Rectal smooth muscle tissue (tissue), 1 donor: ENCODE measurements at regions not wholly inside any gene's neighbourhood (a gene's known extent, or its start where the extent isn't known, plus 50 kb on each side); places are given as distances from the start of the nearest gene placed in this dataset.
"Not testable (repeated sequence)": the region's sequence is repeated elsewhere in the genome, so short reads cannot be mapped to it uniquely, and the experiment has no call there.

Experiments used
- H3K27ac ChIP-seq: one replicate; pipeline ENCODE4 v1.7.0; 2013; ENCODE audit warnings: low read depth, low read length, inconsistent platforms
- H3K27me3 ChIP-seq: one replicate; pipeline ENCODE4 v1.7.0; 2013; ENCODE audit warnings: low read length; ENCODE audit not compliant: control insufficient read depth, insufficient read depth
- H3K36me3 ChIP-seq: one replicate; pipeline ENCODE4 v1.7.0; 2013; ENCODE audit warnings: low read length; ENCODE audit not compliant: control insufficient read depth, insufficient read depth
- H3K4me1 ChIP-seq: one replicate; pipeline ENCODE4 v1.7.0; 2013; ENCODE audit warnings: low read length; ENCODE audit not compliant: control insufficient read depth, insufficient read depth
- H3K4me3 ChIP-seq: one replicate; pipeline ENCODE4 v1.7.0; 2013; ENCODE audit warnings: low read length
- H3K9ac ChIP-seq: one replicate; pipeline ENCODE4 v1.7.0; 2013; ENCODE audit warnings: low read length

DNA sequence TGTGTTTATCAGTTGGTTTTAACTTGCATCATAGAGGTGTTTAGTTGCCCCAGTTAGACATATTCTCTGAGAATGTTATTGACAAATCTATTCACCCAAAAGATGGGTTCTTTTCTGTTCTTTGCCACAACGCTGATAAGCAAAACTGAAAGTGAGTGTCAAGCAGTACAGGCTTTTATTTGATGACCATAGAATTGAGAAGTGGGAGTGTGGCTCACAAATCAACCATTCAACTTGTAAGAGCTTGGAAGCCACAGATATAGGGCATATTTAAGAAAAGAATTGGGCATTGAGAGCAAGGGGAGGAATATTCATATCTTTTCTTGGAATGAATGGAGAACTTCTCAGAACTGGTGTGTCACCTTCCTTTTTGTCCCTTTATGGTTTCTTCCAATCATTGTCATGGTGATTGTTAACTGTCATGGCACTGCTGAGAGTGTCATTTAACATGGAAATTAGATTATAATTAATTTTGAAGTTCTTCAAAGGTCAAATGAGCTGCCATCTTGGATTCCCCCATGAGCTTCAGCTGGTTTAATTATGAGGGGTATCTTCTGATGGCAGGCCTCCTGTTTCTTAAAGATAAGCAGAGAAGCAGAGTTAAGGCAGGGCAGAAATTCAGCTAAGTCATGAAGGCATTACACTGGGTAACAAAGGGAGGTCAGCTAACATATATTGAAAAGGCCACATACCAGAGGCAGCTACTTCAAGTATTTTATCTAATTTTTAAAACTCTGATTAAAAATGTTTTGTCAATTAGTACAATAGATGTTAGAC is 254.0 kb upstream of the HTR1E start:
- H3K4me3 ChIP-seq, result no peak overlapping the region
- H3K9ac ChIP-seq, result no peak overlapping the region
- H3K27me3 ChIP-seq, result no peaks in the 10 kb centered on the region
- H3K4me1 ChIP-seq, result no peaks in the 10 kb centered on the region
- H3K27ac ChIP-seq, result no peak overlapping the region
- no peaks in the 10 kb centered on the region for H3K36me3 ChIP-seq

DNA sequence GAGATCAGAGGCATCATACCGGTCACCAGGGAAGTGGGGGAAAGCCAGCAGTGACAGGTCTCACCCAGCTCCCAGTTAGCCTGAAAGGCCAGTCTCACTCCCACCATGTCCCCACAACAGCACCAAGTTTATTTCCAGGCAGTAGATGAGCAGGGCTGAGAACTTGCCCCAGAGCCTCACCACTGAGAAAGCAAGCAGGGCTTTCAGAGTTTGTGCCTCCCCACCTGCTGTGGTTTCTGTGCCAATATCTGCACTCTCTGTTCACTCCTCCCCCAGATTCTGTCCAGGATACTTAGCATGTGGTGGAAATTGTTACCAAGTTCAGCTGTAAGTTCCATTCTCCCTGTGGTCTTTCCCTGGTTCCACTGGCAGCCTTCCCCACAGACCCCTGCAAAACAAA is 255.0 kb upstream of the HTR1E start:
- H3K27ac ChIP-seq, result no peak overlapping the region

DNA sequence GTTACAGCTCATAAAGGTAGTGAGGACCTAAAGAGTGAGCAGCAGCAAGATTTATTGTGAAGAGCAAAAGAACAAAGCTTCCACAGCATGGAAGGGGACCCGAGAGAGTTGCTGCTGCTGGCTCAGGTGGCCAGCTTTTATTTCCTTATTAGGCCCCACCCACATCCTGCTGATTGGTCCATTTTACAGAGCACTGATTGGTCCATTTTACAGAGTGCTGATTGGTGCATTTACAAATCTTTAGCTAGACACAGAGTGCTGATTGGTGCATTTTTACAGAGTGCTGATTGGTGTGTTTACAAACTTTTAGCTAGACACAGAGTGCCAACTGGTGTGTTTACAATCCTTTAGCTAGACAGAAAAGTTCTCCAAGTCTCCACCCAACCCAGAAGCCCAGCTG is 256.2 kb upstream of the HTR1E start:
- not testable (repeated sequence) for H3K9ac ChIP-seq, H3K4me3 ChIP-seq

More for the DNA sequence above, 255.0 kb upstream of the HTR1E start:
- no peak overlapping the region for H3K9ac ChIP-seq
- no peaks in the 10 kb centered on the region for H3K36me3 ChIP-seq
- H3K27me3 ChIP-seq, result no peaks in the 10 kb centered on the region
- H3K4me1 ChIP-seq, result no peaks in the 10 kb centered on the region
- H3K4me3 ChIP-seq, result no peak overlapping the region

GRCh38 chr6:86672125-86672524 is 265.2 kb upstream of the HTR1E start:
- H3K36me3 ChIP-seq, H3K27ac ChIP-seq, H3K4me1 ChIP-seq, H3K27me3 ChIP-seq, H3K4me3 ChIP-seq, H3K9ac ChIP-seq: not testable (repeated sequence)

More for the DNA sequence above, 256.2 kb upstream of the HTR1E start:
- not testable (repeated sequence) for H3K4me1 ChIP-seq, H3K27ac ChIP-seq, H3K36me3 ChIP-seq, H3K27me3 ChIP-seq

GRCh38 chr6:86657192-86657591 is 280.1 kb upstream of the HTR1E start:
- H3K4me1 ChIP-seq, result no peaks in the 10 kb centered on the region
- no peaks in the 10 kb centered on the region for H3K27me3 ChIP-seq
- H3K36me3 ChIP-seq, result no peaks in the 10 kb centered on the region
- H3K9ac ChIP-seq, result no peak overlapping the region
- no peak overlapping the region for H3K27ac ChIP-seq
- H3K4me3 ChIP-seq, result no peak overlapping the region

- no peak overlapping the region for H3K4me3 ChIP-seq
- no peaks in the 10 kb centered on the region for H3K4me1 ChIP-seq
- H3K27ac ChIP-seq, result no peak overlapping the region
- H3K36me3 ChIP-seq, result no peaks in the 10 kb centered on the region
- no peak overlapping the region for H3K9ac ChIP-seq
- H3K27me3 ChIP-seq, result no peaks in the 10 kb centered on the region
These were observed 308.2 kb upstream of the HTR1E start for GRCh38 chr6:86629123-86629522.

GRCh38 chr6:86619428-86619827 is 317.9 kb upstream of the HTR1E start:
- Histone ChIP-seq H3K36me3 (no peaks in the 10 kb centered on the region), H3K9ac (no peak overlapping the region), H3K27ac (no peak overlapping the region), H3K4me1 (no peaks in the 10 kb centered on the region), H3K27me3 (no peaks in the 10 kb centered on the region), H3K4me3 (no peak overlapping the region)

DNA sequence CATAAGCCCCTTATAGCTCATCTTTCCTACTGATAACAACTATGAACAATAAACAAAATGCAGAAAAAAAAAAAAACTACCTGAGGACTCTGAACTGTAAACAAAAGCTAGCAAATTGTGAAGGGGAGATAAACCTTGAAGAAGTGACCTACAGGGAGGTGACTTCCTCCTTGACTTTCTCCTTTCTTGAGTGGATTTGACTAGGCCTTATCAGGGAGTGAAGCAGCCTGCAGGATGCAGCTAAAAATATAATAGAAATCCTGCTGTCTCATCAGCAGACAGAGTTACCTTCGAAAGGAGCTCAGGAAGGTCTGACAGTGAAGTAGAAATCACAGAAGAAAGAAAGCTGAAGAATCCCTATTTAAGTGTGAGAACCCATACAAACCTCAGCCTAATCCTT is 322.0 kb upstream of the HTR1E start:
- Histone ChIP-seq H3K27ac (no peak overlapping the region), H3K36me3 (no peaks in the 10 kb centered on the region), H3K4me1 (no peaks in the 10 kb centered on the region), H3K27me3 (no peaks in the 10 kb centered on the region), H3K4me3 (no peak overlapping the region), H3K9ac (no peak overlapping the region)

DNA sequence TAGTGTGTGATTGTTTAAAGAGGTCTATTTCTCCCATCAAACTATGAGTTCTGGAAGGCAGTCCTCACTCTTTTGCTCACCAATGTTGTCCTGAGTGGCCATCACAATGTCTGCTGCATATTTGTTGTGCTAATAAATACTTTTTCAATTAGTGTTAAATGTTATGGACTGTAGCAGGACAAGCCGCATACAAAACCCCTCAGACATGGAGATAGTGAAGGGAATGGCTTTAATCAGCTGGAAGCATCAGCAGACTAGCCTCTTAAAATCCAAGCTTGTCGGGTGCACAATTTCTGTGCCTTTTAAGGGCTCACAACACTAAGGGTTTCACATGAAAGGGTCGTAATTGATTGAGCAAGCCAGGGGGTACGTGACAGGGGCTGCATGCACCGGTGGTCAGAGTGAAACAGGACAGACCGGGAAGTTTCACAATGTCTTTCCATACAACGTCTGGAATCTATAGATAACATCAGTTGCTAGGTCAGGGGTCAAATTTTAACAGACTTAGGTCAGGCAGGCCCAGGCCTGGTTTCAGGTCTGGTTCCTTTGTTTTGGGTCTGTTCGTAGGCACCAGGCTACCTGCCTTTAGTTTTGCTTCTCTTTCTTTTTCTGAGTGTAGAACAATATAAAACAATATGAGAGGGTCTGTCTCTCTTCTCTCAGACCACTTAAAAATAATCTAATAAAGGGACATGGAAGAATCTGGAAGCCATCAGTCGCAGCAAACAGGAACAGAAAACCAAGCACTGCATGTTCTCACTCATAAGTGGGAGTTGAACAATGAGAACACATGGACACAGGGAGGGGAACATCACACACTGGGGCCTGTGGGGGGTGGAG is 327.6 kb upstream of the HTR1E start:
- H3K4me1 ChIP-seq, result no peaks in the 10 kb centered on the region
- no peak overlapping the region for H3K9ac ChIP-seq
- no peak overlapping the region for H3K4me3 ChIP-seq
- H3K27ac ChIP-seq, result no peak overlapping the region
- H3K27me3 ChIP-seq, result no peaks in the 10 kb centered on the region
- H3K36me3 ChIP-seq, result no peaks in the 10 kb centered on the region

DNA sequence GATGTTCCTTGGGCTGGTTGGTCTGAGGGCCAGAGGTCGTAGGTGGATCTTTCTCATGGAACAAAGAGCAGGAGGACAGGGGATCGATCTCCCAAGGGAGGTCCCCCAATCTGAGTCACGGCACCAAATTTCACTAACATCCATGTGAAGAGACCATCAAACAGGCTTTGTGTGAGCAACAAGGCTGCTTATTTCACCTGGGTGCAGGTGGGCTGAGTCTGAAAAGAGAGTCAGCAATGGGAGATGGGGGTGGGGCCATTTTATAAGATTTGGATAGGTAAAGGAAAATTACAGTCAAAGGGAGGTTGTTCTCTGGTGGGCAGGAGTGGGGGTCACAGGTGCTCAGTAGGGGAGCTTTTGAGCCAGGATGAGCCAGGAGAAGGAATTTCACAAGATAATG is 334.0 kb upstream of the HTR1E start:
- H3K4me1 ChIP-seq, H3K27me3 ChIP-seq, H3K9ac ChIP-seq, H3K36me3 ChIP-seq, H3K27ac ChIP-seq, H3K4me3 ChIP-seq: not testable (repeated sequence)

GRCh38 chr6:86602093-86602492 is 335.2 kb upstream of the HTR1E start:
- not testable (repeated sequence) for H3K27ac ChIP-seq, H3K4me1 ChIP-seq, H3K27me3 ChIP-seq, H3K36me3 ChIP-seq, H3K4me3 ChIP-seq, H3K9ac ChIP-seq

GRCh38 chr6:86598969-86599368 is 338.4 kb upstream of the HTR1E start:
- not testable (repeated sequence) for H3K4me3 ChIP-seq, H3K9ac ChIP-seq, H3K4me1 ChIP-seq, H3K27ac ChIP-seq, H3K27me3 ChIP-seq, H3K36me3 ChIP-seq

DNA sequence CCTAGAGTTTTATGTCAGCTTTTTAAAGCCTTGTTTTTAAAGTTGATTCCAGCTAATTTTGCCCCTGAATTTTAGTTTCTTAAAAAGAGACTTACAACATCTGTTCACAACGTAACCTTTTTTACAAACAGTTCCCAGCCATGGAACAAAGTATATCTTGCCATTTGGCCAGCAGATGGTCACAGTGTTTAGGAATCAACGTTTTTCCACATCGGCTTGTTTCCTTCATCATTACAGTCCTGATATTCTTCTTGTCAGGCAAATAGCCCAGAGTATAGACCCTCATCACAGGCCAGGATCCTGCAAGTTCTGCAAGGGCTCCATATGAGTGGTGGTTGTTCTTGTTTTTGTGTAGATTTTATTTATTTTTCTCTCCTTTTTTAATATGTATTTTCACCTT is 341.7 kb upstream of the HTR1E start:
- Histone ChIP-seq H3K36me3 (no peaks in the 10 kb centered on the region), H3K4me3 (no peak overlapping the region), H3K4me1 (no peaks in the 10 kb centered on the region), H3K9ac (no peak overlapping the region), H3K27me3 (no peaks in the 10 kb centered on the region), H3K27ac (no peak overlapping the region)
